ENCODE measurements at regions not wholly inside any gene's neighbourhood (a gene's known extent, or its start where the extent isn't known, plus 50 kb on each side); places are given as distances from the start of the nearest gene placed in this dataset.

- no peak for TF ChIP-seq POLR2A (IDR thresholded peaks at IDR 0.05)
- TF ChIP-seq CTCF (IDR thresholded peaks at IDR 0.05) = no peak
Observed at GRCh38 chr2:174662859-174663258, 65.3 kb upstream of the WIPF1 start.

Data from adrenal gland (tissue), 5 donors.